Keratinocyte (primary cell): ENCODE measurements at regions not wholly inside any gene's neighbourhood (a gene's known extent, or its start where the extent isn't known, plus 50 kb on each side); places are given as distances from the start of the nearest gene placed in this dataset.

Source experiments
- DNase-seq: peaks from one replicate; pipeline ENCODE4 v3.0.0-alpha.2; 2011; ENCODE audit warnings: low read depth, missing footprints, low spot score
- FAIRE-seq: peaks from 2 replicates; lab custom pipeline; 2011; peaks lifted over from hg19 to GRCh38; lab: Jason Lieb, UNC
- H2AFZ ChIP-seq: 2 replicates; pipeline ENCODE4 v1.6.0; 2012; ENCODE audit warnings: low read length, control low read depth, inconsistent platforms; ENCODE audit not compliant: control insufficient read depth
- H3K27ac ChIP-seq: 2 replicates; pipeline ENCODE4 v1.5.1; 2011; ENCODE audit warnings: low read length; ENCODE audit not compliant: control insufficient read depth, insufficient read depth
- H3K27me3 ChIP-seq: 3 replicates; pipeline ENCODE4 v1.6.0; 2011; ENCODE audit warnings: low read length; ENCODE audit not compliant: control insufficient read depth, insufficient read depth; ENCODE audit errors: extremely low read depth
- H3K36me3 ChIP-seq, 2 experiments: 2 replicates in 1 of 2; 3 replicates in 1 of 2; pipeline ENCODE4 v1.5.1; 2011; ENCODE audit warnings: low read length in 2 of 2, mild to moderate bottlenecking in 1 of 2; ENCODE audit not compliant: control insufficient read depth in 2 of 2, insufficient read depth in 2 of 2; ENCODE audit errors: extremely low read depth in 1 of 2
- H3K4me1 ChIP-seq: 3 replicates; pipeline ENCODE4 v1.5.1; 2011; ENCODE audit warnings: low read length; ENCODE audit not compliant: control insufficient read depth, insufficient read depth; ENCODE audit errors: extremely low read depth
- H3K4me2 ChIP-seq: 3 replicates; pipeline ENCODE4 v1.6.0; 2011; ENCODE audit warnings: low read depth, low read length; ENCODE audit not compliant: control insufficient read depth, insufficient read depth; ENCODE audit errors: extremely low read depth
- H3K4me3 ChIP-seq, 3 experiments: fragments of 200-600 bp in 1 of 3; sonication (generic) in 1 of 3; 2 replicates in 2 of 3; 3 replicates in 1 of 3; pipeline ENCODE4 v1.5.1; 2011 to 2016; ENCODE audit warnings: low read length in 3 of 3, mild to moderate bottlenecking in 3 of 3, control low read depth in 2 of 3, inconsistent platforms in 1 of 3, low read depth in 1 of 3, mixed read lengths in 1 of 3, mixed run types in 1 of 3, moderate library complexity in 1 of 3; ENCODE audit not compliant: control insufficient read depth in 2 of 3, insufficient read depth in 2 of 3; ENCODE audit errors: extremely low read depth in 1 of 3
- H3K79me2 ChIP-seq: 2 replicates; pipeline ENCODE4 v1.6.0; 2012; ENCODE audit warnings: low read length; ENCODE audit not compliant: control insufficient read depth, insufficient read depth
- H3K9ac ChIP-seq: 3 replicates; pipeline ENCODE4 v1.6.0; 2011; ENCODE audit warnings: low read length; ENCODE audit not compliant: control insufficient read depth, insufficient read depth; ENCODE audit errors: extremely low read depth
- H3K9me1 ChIP-seq: 3 replicates; pipeline ENCODE4 v1.6.0; 2011; ENCODE audit warnings: low read length; ENCODE audit not compliant: control insufficient read depth, insufficient read depth; ENCODE audit errors: extremely low read depth
- H3K9me3 ChIP-seq: 2 replicates; pipeline ENCODE4 v1.5.1; 2012; ENCODE audit warnings: low read depth, low read length; ENCODE audit not compliant: control insufficient read depth
- H4K20me1 ChIP-seq: 3 replicates; pipeline ENCODE4 v1.6.0; 2011; ENCODE audit warnings: low read length; ENCODE audit not compliant: control insufficient read depth, insufficient read depth; ENCODE audit errors: extremely low read depth
- CTCF ChIP-seq, 3 experiments: IDR thresholded peaks in 1 of 3; conservative IDR thresholded peaks in 1 of 3; optimal IDR thresholded peaks in 1 of 3; 2 replicates in 2 of 3; 3 replicates in 1 of 3; pipeline versions ENCODE3 to v1.5.1; 2011; ENCODE audit warnings: low read length in 3 of 3, mild to moderate bottlenecking in 3 of 3, moderate library complexity in 2 of 3, control low read depth in 1 of 3, inconsistent platforms in 1 of 3; ENCODE audit not compliant: insufficient read depth in 2 of 3; ENCODE audit errors: extremely low read depth in 1 of 3
- EZH2 ChIP-seq: IDR thresholded peaks from one replicate; pipeline ENCODE4 v1.6.1; 2012; ENCODE audit warnings: inconsistent platforms, mild to moderate bottlenecking, low read length, moderate library complexity
- dilution Hi-C: fragments of 300-500 bp; cut with MboI; formaldehyde crosslinking; loops from one replicate; pipeline ENCODE4 v1.7.0; 2020; ENCODE audit warnings: low sequenced_read_pairs; ENCODE audit not compliant: extremely low pct_ligation_motif_present

GRCh38 chr12:105670672-105671071 is 340.2 kb downstream of the C12orf75 start:
- Histone ChIP-seq H3K9me3 (no peaks in the 10 kb centered on the region), H3K9me1 (no peaks in the 10 kb centered on the region), H3K27ac (no peak overlapping the region), H3K4me3 (no peak overlapping the region), H3K27me3 (no peaks in the 10 kb centered on the region), H2AFZ (no peak overlapping the region), H3K36me3 (no peaks in the 10 kb centered on the region), H3K9ac (no peak overlapping the region), H3K4me1 (no peaks in the 10 kb centered on the region), H4K20me1 (no peaks in the 10 kb centered on the region), H3K4me2 (no peak overlapping the region), H3K79me2 (no peaks in the 10 kb centered on the region)
- TF ChIP-seq EZH2 (no peak), CTCF (optimal IDR thresholded peaks at IDR 0.05 in 1 of 3, IDR thresholded peaks at IDR 0.05 in 1 of 3, conservative IDR thresholded peaks at IDR 0.05 in 1 of 3; ENCODE audit: extremely low read depth in 1 of 3, insufficient read depth in 2 of 3, low read length in 3 of 3) (no peak)
- FAIRE-seq (no peak), DNase-seq (no peak)
- dilution Hi-C loops: no loop called here

GRCh38 chr12:105671720-105672119 is 341.2 kb downstream of the C12orf75 start:
- Histone ChIP-seq H3K4me1 (no peaks in the 10 kb centered on the region), H3K9me3 (no peaks in the 10 kb centered on the region), H3K36me3 (no peaks in the 10 kb centered on the region), H3K27me3 (no peaks in the 10 kb centered on the region), H3K4me2 (no peak overlapping the region), H3K9ac (no peak overlapping the region), H3K4me3 (no peak overlapping the region), H4K20me1 (no peaks in the 10 kb centered on the region), H3K79me2 (no peaks in the 10 kb centered on the region), H3K9me1 (no peaks in the 10 kb centered on the region), H2AFZ (no peak overlapping the region), H3K27ac (no peak overlapping the region)
- dilution Hi-C loops: no loop called here
- DNase-seq (no peak), FAIRE-seq (no peak)
- TF ChIP-seq EZH2 (no peak), CTCF (optimal IDR thresholded peaks at IDR 0.05 in 1 of 3, IDR thresholded peaks at IDR 0.05 in 1 of 3, conservative IDR thresholded peaks at IDR 0.05 in 1 of 3; ENCODE audit: extremely low read depth in 1 of 3, insufficient read depth in 2 of 3, low read length in 3 of 3) (no peak)
